CD4-positive, alpha-beta T cell (primary cell): ENCODE measurements at regions not wholly inside any gene's neighbourhood (a gene's known extent, or its start where the extent isn't known, plus 50 kb on each side); places are given as distances from the start of the nearest gene placed in this dataset.

Experiments
- ATAC-seq: fragments of 200-7000 bp; cut with Tn5 transposase; one replicate; pipeline ENCODE4 v1.10.0; 2022; ENCODE audit warnings: mild to moderate bottlenecking; ENCODE audit not compliant: poor library complexity
- CTCF ChIA-PET: fragments of 350-600 bp; sonication (Branson Sonifier 250); formaldehyde crosslinking; loops from one replicate; lab custom pipeline; 2021; ENCODE audit warnings: antibody characterized with exemption, inconsistent platforms; lab: Charles Lee
- POLR2A ChIA-PET: fragments of 350-600 bp; sonication (Branson Sonifier 250); formaldehyde crosslinking; loops from one replicate; lab custom pipeline; 2021; ENCODE audit warnings: antibody characterized with exemption, inconsistent platforms; lab: Charles Lee
- DNase-seq, 14 experiments: peaks; one replicate each; pipeline ENCODE4 v3.0.0-alpha.2; 2013 to 2020; ENCODE audit warnings: mixed read lengths in 2 of 14
- H3K27ac ChIP-seq, 2 donors: one replicate each; pipeline versions ENCODE4 v1.5.1 to v1.7.0; 2013; ENCODE audit warnings: low read length in 2 of 2, low read depth in 1 of 2, mild to moderate bottlenecking in 1 of 2
- H3K27me3 ChIP-seq, 2 experiments: 1 replicate in 1 of 2; 2 replicates in 1 of 2; pipeline versions ENCODE4 v1.6.1 to v1.7.0; 2013; ENCODE audit warnings: low read length in 2 of 2, control low read depth in 1 of 2, mild to moderate bottlenecking in 1 of 2, moderate library complexity in 1 of 2; ENCODE audit not compliant: insufficient read depth in 2 of 2, control insufficient read depth in 1 of 2
- H3K36me3 ChIP-seq: one replicate; pipeline ENCODE4 v1.6.1; 2013; ENCODE audit warnings: low read length, control low read depth; ENCODE audit not compliant: insufficient read depth
- H3K4me1 ChIP-seq: one replicate; pipeline ENCODE4 v1.6.1; 2013; ENCODE audit warnings: low read length, control low read depth; ENCODE audit not compliant: insufficient read depth
- H3K4me3 ChIP-seq: one replicate; pipeline ENCODE4 v1.5.1; 2013; ENCODE audit warnings: mild to moderate bottlenecking, low read length, moderate library complexity
- H3K9me3 ChIP-seq, 2 experiments: 1 replicate in 1 of 2; 2 replicates in 1 of 2; pipeline versions ENCODE4 v1.6.1 to v1.7.0; 2013; ENCODE audit warnings: low read length in 2 of 2, mild to moderate bottlenecking in 2 of 2, control low read depth in 1 of 2, moderate library complexity in 1 of 2; ENCODE audit not compliant: control insufficient read depth in 1 of 2, insufficient read depth in 1 of 2
- H3K27ac Mint-ChIP-seq: one replicate; pipeline ENCODE4 v1.8.0; 2020; ENCODE audit warnings: mixed read lengths
- H3K27me3 Mint-ChIP-seq: one replicate; pipeline ENCODE4 v1.8.0; 2021; ENCODE audit warnings: mixed read lengths
- H3K36me3 Mint-ChIP-seq: one replicate; pipeline ENCODE4 v1.8.0; 2021; ENCODE audit warnings: low read depth, mixed read lengths
- H3K4me1 Mint-ChIP-seq: one replicate; pipeline ENCODE4 v1.8.0; 2021; ENCODE audit warnings: low read depth, mixed read lengths
- H3K4me3 Mint-ChIP-seq: one replicate; pipeline ENCODE4 v1.8.0; 2020; ENCODE audit warnings: mild to moderate bottlenecking, mixed read lengths
- H3K9me3 Mint-ChIP-seq: one replicate; pipeline ENCODE4 v1.8.0; 2020; ENCODE audit warnings: mixed read lengths
- CTCF ChIP-seq: fragments of 200-600 bp; IDR thresholded peaks from one replicate; pipeline ENCODE4 v1.8.0; 2022; ENCODE audit warnings: antibody characterized with exemption, mild to moderate bottlenecking
- intact Hi-C, 2 experiments: fragments of 100-400 bp; cut with DNase I in 1 of 2; cut with micrococcal nuclease in 1 of 2; formaldehyde crosslinking; loops; one replicate each; pipeline versions ENCODE4 v1.15.1 to v1.9.0; 2023 to 2025; cut with DNase I, micrococcal nuclease

GRCh38 chr16:77591347-77591746 is 131.0 kb upstream of the NUDT7 start:
- Histone ChIP-seq H3K4me1 (no peaks in the 10 kb centered on the region), H3K27me3 (no peaks in the 10 kb centered on the region), H3K27ac (no peak overlapping the region), H3K9me3 (no peaks in the 10 kb centered on the region), H3K36me3 (no peaks in the 10 kb centered on the region), H3K4me3 (no peak overlapping the region)
- Mint-ChIP-seq H3K27ac (no peak overlapping the region), H3K27me3 (peaks cover 23% of the 10 kb centered on the region), H3K9me3 (no peaks in the 10 kb centered on the region), H3K4me1 (no peaks in the 10 kb centered on the region), H3K36me3 (no peaks in the 10 kb centered on the region), H3K4me3 (no peak overlapping the region)
- ChIA-PET POLR2A (no interaction called here), CTCF (no interaction called here)
- no peak for ATAC-seq
- no peak for DNase-seq
- intact Hi-C loops, result no loop called here
- no peak for TF ChIP-seq CTCF

- ChIA-PET CTCF (no interaction called here), POLR2A (no interaction called here)
- no peaks in the 10 kb centered on the region for H3K36me3 ChIP-seq
- no peaks in the 10 kb centered on the region for H3K27me3 ChIP-seq
- H3K4me1 Mint-ChIP-seq, result no peaks in the 10 kb centered on the region
- intact Hi-C loops, result no loop called here
- no peaks in the 10 kb centered on the region for H3K36me3 Mint-ChIP-seq
- H3K27ac Mint-ChIP-seq, result no peak overlapping the region
- no peak overlapping the region for H3K27ac ChIP-seq
- ATAC-seq (no peak), DNase-seq (no peak)
- no peaks in the 10 kb centered on the region for H3K4me1 ChIP-seq
- no peak overlapping the region for H3K4me3 ChIP-seq
- TF ChIP-seq CTCF, result no peak
- H3K9me3 ChIP-seq, result no peaks in the 10 kb centered on the region
- peaks cover 25% of the 10 kb centered on the region for H3K27me3 Mint-ChIP-seq
- no peaks in the 10 kb centered on the region for H3K9me3 Mint-ChIP-seq
- no peak overlapping the region for H3K4me3 Mint-ChIP-seq
Measured at GRCh38 chr16:77592021-77592420, 130.3 kb upstream of the NUDT7 start.

- no peak overlapping the region for H3K4me3 ChIP-seq
- no peak for TF ChIP-seq CTCF
- no peaks in the 10 kb centered on the region for H3K36me3 ChIP-seq
- CTCF ChIA-PET, result no interaction called here
- H3K4me1 Mint-ChIP-seq, result no peaks in the 10 kb centered on the region
- H3K9me3 ChIP-seq, result no peaks in the 10 kb centered on the region
- intact Hi-C loops, result no loop called here
- POLR2A ChIA-PET, result no interaction called here
- H3K27ac ChIP-seq, result no peak overlapping the region
- H3K4me3 Mint-ChIP-seq, result no peak overlapping the region
- no peaks in the 10 kb centered on the region for H3K27me3 ChIP-seq
- H3K9me3 Mint-ChIP-seq, result no peaks in the 10 kb centered on the region
- peaks cover 22% of the 10 kb centered on the region for H3K27me3 Mint-ChIP-seq
- no peak for DNase-seq
- no peaks in the 10 kb centered on the region for H3K36me3 Mint-ChIP-seq
- H3K4me1 ChIP-seq, result no peaks in the 10 kb centered on the region
- no peak overlapping the region for H3K27ac Mint-ChIP-seq
- no peak for ATAC-seq
Measured at GRCh38 chr16:77594057-77594456, 128.3 kb upstream of the NUDT7 start.
